Peyer's patch (tissue), 4 donors: ENCODE measurements at regions not wholly inside any gene's neighbourhood (a gene's known extent, or its start where the extent isn't known, plus 50 kb on each side); places are given as distances from the start of the nearest gene placed in this dataset.

Experiments used
- DNase-seq, 3 donors: peaks; one replicate each; pipeline ENCODE4 v3.0.0-alpha.2; 2017 to 2019
- H3K27ac ChIP-seq, 4 donors: fragments of 200-600 bp; sonication (generic); one replicate each; pipeline ENCODE4 v1.5.1; 2016 to 2019
- H3K27me3 ChIP-seq, 2 donors: fragments of 200-600 bp; sonication (generic); one replicate each; pipeline ENCODE4 v1.5.1; 2019
- H3K36me3 ChIP-seq, 3 donors: fragments of 200-600 bp; sonication (generic); one replicate each; pipeline ENCODE4 v1.5.1; 2016 to 2019
- H3K4me1 ChIP-seq, 4 donors: fragments of 200-600 bp; sonication (generic); one replicate each; pipeline ENCODE4 v1.5.1; 2016 to 2019
- H3K4me3 ChIP-seq, 4 donors: fragments of 200-600 bp; sonication (generic); 1 replicate in 3 of 4; 2 replicates in 1 of 4; pipeline ENCODE4 v1.5.1; 2016 to 2019; ENCODE audit warnings: mild to moderate bottlenecking in 1 of 4
- H3K9me3 ChIP-seq, 4 donors: fragments of 200-600 bp; sonication (generic); one replicate each; pipeline ENCODE4 v1.5.1; 2016 to 2019; ENCODE audit warnings: mild to moderate bottlenecking in 1 of 4
- CTCF ChIP-seq, 6 experiments: fragments of 450-650 bp in 4 of 6; fragments of 200-600 bp in 2 of 6; sonication (generic) in 1 of 6; IDR thresholded peaks; one replicate each; pipeline ENCODE4 v1.5.1; 2017 to 2019; ENCODE audit warnings: antibody characterized with exemption in 6 of 6, mild to moderate bottlenecking in 3 of 6, moderate library complexity in 1 of 6
- POLR2A ChIP-seq, 2 donors: fragments of 450-650 bp; IDR thresholded peaks; one replicate each; pipeline ENCODE4 v1.5.1; 2017; ENCODE audit warnings: antibody characterized with exemption in 2 of 2, mild to moderate bottlenecking in 2 of 2, moderate library complexity in 2 of 2

GRCh38 chr6:150687508-150687907, 87.8 kb downstream of the PLEKHG1 start:
- no peak for TF ChIP-seq POLR2A (IDR thresholded peaks at IDR 0.05)
- no peak for TF ChIP-seq CTCF (IDR thresholded peaks at IDR 0.05)
- H3K4me1 ChIP-seq: peaks cover 0 to 13% (median 0%) of the 10 kb centered on the region in 4 donors
- peak in 1 of 3 donors; percentile 78 for DNase-seq

GRCh38 chr6:150689900-150690590, 90.4 kb downstream of the PLEKHG1 start:
- Histone ChIP-seq H3K4me1 (peaks cover 0 to 11% (median 0%) of the 10 kb centered on the region in 4 donors), H3K36me3 (no peaks in the 10 kb centered on the region), H3K4me3 (no peak overlapping the region), H3K27me3 (no peaks in the 10 kb centered on the region), H3K27ac (peak overlapping the region in 2 of 4 donors; percentile 0 to 55), H3K9me3 (no peaks in the 10 kb centered on the region)
- TF ChIP-seq CTCF (IDR thresholded peaks at IDR 0.05) (no peak), POLR2A (IDR thresholded peaks at IDR 0.05) (no peak)
- DNase-seq: peak in 2 of 3 donors; percentile 54 to 55

More at GRCh38 chr6:150687508-150687907, 87.8 kb downstream of the PLEKHG1 start:
- Histone ChIP-seq H3K9me3 (no peaks in the 10 kb centered on the region), H3K4me3 (no peak overlapping the region), H3K27ac (no peak overlapping the region), H3K27me3 (no peaks in the 10 kb centered on the region), H3K36me3 (no peaks in the 10 kb centered on the region)

- H3K4me3 ChIP-seq: no peak overlapping the region
- no peak for DNase-seq
- H3K27ac ChIP-seq: peak overlapping the region in 2 of 4 donors; percentile 0 to 55
- no peaks in the 10 kb centered on the region for H3K9me3 ChIP-seq
- peaks cover 0 to 9% (median 0%) of the 10 kb centered on the region in 4 donors for H3K4me1 ChIP-seq
- TF ChIP-seq CTCF (IDR thresholded peaks at IDR 0.05): no peak
- no peak for TF ChIP-seq POLR2A (IDR thresholded peaks at IDR 0.05)
- no peaks in the 10 kb centered on the region for H3K36me3 ChIP-seq
- H3K27me3 ChIP-seq: no peaks in the 10 kb centered on the region
Measured at GRCh38 chr6:150690681-150691080, 91.0 kb downstream of the PLEKHG1 start.

- Histone ChIP-seq H3K9me3 (no peaks in the 10 kb centered on the region), H3K4me3 (no peak overlapping the region), H3K4me1 (peaks cover 0 to 16% (median 0%) of the 10 kb centered on the region in 4 donors), H3K36me3 (no peaks in the 10 kb centered on the region), H3K27me3 (no peaks in the 10 kb centered on the region), H3K27ac (peak overlapping the region in 1 of 4 donors; percentile 55)
- TF ChIP-seq CTCF (IDR thresholded peaks at IDR 0.05) (no peak), POLR2A (IDR thresholded peaks at IDR 0.05) (no peak)
- no peak for DNase-seq
Measured at GRCh38 chr6:150691463-150691862, 91.8 kb downstream of the PLEKHG1 start.

- TF ChIP-seq CTCF (IDR thresholded peaks at IDR 0.05): no peak
- no peak for TF ChIP-seq POLR2A (IDR thresholded peaks at IDR 0.05)
- no peaks in the 10 kb centered on the region for H3K27me3 ChIP-seq
- DNase-seq: no peak
Measured at GRCh38 chr6:150692604-150693003, 92.9 kb downstream of the PLEKHG1 start.

More at GRCh38 chr6:150692604-150693003, 92.9 kb downstream of the PLEKHG1 start:
- Histone ChIP-seq H3K27ac (no peak overlapping the region), H3K4me1 (peaks cover 0 to 11% (median 0%) of the 10 kb centered on the region in 4 donors), H3K9me3 (no peaks in the 10 kb centered on the region), H3K36me3 (no peaks in the 10 kb centered on the region), H3K4me3 (no peak overlapping the region)
